ENCODE measurements at regions not wholly inside any gene's neighbourhood (a gene's known extent, or its start where the extent isn't known, plus 50 kb on each side); places are given as distances from the start of the nearest gene placed in this dataset.
"Not testable (repeated sequence)": the region's sequence is repeated elsewhere in the genome, so short reads cannot be mapped to it uniquely, and the experiment has no call there.

DNA sequence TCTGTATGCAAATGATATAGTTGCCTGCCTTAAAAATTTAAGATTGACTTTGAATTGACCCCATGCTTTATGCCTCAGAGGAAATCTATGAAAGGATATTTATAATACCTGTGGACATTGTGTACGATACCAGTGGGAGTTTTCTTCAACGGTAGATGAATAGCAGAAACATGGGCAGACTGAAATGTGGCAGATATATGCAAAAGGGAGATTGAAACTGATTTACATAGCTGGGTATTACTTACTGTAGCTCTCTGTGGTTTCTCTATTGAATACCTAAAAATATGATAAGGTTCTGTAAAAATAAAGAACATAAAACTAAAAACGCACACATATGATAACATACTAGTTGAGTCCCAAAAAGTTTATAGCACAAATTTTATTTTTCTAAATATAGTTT, 345.2 kb upstream of the PCSK5 start:
- DNase-seq = no peak

DNA sequence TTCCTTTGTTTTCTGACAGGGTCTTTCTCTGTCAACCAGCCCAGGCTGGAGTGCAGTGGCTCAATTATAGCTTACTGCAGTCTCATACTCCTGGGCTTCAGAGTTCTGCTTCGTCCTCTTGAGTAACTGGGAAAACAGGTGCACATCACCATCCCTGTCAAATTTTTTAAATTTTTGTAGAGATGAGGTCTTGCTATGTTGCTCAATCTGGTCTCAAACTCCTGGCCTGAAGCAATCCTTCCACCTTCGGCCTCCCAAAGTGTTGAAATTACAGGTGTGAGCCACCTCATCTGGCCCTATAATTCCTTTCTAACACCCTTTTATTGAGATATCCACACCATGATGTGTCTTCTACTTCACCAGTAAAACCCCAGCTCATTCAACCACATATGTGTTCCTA, 341.6 kb upstream of the PCSK5 start:
- DNase-seq = no peak

DNA sequence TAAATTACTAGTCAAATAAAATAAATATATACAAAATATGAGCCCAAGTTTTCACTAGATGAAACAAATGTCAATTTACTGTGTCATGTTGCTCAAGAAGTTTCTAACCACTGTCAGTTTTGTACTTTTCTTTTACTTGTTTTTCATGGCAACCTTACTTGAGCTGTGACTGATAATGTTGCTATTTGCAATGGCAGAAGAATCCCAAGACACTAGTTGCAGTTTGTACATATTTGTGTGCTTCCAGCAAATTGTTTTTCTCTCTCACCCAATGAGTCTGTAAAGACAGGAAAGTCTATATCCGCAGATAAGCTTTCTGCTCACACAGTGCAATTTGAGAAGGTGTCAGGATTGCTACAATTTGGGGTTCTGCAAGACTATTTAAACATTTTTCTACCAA, 338.6 kb upstream of the PCSK5 start:
- DNase-seq = no peak

DNA sequence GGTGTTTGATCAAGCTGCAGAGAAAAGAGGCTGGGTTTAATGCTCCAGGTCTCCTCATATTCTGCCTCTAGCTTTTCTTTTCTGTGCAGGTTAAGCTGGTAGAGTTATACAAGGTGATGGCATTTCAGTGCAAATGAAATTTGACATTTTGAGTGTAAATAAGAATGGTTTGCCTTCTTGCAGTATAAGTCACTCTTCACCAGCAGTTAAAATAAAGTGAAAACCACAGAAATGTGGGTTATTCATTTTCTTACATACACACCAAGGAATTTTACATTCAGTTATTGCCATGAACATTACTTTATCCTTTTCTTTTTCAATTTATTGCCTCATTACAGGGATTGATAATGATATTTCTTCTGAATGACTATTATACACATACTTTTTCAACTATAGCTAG, 337.5 kb upstream of the PCSK5 start:
- no peak for DNase-seq

DNA sequence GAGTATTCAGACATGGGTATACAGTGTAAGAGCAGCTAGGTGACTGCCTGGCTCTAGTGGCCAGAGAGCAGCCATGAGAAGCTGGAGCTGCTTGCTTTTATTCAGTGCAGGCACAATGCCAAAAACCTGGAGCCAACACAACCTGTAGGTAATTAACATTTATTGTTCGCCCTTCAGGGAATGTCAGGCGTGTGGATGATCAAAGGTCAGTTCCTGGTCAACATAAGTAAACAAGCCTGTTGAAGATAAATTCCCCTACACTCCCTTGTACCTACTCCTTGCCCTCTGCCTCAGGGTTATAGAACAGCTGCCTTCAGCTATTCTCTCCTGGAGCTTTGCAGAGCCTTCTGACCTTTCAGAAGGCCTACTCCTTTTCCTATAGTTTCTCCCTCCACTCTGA, 323.7 kb upstream of the PCSK5 start:
- not testable (repeated sequence) for DNase-seq

DNA sequence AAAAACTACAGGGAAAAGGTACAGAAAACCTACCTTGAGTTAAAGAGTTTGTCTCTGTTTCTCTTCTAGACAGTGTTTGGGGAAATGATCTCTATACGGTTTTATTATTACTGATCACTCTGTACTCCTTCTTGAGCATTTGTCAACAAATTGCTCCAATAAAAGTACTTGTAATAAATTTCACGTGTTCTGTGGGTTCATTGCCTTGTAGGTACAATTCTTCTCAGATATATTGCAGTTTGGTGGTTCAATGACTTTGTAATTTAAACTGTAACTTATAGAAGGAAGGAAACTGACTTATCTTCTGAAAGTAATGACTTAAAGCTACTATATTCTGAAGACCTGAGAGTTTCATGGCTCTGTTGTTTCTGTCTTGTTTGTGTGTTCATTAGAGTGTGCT, 319.9 kb upstream of the PCSK5 start:
- DNase-seq = no peak

DNA sequence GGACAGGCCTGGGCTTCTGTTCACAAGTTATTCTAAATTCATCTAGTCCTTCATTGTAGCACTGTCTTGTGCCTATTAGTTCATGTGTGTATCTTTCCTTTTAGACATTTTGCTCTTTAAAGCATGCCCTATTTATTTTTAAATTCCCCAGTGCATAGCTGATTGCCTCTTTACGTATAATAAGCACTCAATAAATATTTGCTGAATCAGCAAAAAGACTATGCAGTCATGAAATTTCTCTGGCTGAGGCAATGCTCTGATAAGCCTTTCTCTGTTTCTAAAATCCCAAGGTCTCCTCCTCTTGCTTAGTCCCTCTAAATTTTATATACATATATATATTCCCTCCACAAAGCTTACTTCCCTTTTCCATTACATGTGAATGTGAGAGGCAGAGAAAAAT, 315.9 kb upstream of the PCSK5 start:
- no peak for DNase-seq

DNA sequence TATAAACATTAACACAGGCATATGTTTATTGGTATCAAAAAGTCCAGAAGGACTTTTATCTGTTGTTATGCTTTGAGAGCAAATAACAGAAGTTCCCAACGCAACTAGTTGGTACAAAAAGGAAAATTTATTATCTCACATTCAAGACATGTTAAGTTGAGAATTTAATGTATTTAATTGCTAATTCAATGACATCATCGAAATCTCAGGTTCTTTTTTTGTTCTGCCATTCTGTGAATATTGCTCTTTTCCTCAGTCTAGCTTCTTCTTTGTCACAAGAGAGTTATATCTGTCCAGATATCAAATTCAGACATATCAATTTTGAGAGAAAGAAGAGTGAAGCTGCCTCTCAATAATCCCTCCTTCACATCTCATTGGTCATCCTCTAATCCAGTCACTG, 307.6 kb upstream of the PCSK5 start:
- no peak for DNase-seq

DNA sequence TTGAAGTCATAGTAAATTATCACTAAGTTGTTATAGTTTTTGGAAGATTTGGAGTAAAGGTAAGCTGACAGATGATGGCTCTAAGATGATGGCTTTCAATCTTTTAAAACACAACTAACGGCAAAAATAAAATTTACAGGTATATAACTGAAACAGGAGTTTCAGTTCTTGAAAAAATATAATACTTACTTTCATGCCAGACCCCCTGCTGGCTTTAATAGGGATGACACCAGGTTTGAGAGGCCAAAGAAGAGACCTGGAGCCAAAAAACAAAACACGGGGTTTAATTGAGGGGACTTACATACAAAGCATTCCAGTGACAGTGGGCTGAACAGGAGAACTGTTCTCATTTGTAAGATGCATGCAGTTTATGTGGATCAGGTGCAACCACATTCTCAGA, 301.7 kb upstream of the PCSK5 start:
- no peak for DNase-seq

DNA sequence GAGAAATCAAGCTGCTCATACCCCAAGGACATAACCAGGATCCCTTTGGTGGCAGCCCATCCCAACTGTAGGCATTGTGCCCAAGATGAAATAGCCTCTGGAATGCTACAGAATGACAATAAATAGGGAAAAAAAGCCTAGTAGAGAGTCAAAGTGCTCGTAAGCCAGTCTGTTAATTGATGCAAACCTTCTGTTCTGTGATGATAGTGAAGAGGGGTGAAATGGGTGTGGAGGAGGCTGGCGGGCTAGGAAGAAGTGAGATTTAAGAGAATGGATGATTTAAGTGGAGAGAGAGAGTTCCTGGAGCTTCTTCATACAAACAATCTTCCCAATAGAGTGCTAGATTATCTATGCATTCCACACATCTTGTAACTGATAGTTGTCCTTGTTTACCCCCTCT, 301.0 kb upstream of the PCSK5 start:
- DNase-seq = no peak

DNA sequence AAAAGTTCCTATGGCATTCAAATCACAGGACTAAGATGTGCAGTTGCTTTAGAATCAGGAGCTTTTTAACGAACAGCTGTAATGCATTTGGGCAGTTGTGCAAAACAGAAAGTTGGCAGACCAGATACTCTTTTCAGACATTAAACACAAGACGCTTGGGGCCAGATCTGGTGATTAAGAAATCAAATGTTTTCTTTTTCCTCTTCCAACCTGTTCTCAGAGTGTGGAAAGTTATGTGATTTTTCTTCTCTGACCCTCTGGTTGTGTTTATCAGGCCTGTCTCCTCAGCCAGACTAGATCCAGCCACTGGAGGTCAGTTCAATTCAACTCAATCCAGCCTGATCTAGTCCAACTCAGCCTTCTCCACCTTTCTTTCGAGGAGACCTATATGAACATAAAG, 298.5 kb upstream of the PCSK5 start:
- DNase-seq = no peak

DNA sequence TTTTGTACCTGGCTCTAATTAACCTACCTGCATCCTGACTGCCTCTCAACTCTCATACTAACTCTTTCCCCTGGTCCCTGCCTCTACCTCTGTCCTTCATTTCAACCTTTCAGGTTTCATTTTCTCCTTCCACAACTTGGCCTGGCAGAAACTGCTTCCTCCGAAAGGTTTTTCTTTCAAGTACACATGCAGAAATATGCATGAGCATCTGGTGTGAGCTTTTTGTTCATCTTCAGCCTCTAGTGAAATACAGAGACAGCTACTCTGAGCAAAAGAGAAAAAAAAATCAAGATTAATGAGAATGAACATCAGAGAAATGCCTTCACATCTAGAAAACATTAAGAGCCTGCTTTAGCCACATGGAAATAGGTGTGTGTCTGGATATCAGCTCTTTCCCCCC, 297.9 kb upstream of the PCSK5 start:
- DNase-seq = no peak

DNA sequence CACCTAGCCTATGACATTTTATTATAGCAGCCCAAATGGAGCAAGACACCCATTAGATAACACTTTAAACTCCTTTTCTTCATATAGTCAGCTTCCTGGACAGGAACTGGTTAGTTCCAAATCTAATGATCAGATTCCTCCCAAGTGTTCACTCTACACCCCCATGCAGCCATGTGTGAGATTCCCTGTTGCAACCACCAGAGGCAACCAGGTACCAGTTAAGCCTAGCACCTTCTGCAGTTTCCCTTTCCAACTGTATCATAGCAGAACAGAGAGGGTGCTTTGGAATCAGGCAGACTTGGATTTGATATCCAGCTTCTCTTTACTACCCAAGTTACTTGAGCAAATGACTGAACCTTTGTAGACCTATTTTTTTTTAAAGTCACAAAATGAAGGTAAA, 296.6 kb upstream of the PCSK5 start:
- DNase-seq = no peak

DNA sequence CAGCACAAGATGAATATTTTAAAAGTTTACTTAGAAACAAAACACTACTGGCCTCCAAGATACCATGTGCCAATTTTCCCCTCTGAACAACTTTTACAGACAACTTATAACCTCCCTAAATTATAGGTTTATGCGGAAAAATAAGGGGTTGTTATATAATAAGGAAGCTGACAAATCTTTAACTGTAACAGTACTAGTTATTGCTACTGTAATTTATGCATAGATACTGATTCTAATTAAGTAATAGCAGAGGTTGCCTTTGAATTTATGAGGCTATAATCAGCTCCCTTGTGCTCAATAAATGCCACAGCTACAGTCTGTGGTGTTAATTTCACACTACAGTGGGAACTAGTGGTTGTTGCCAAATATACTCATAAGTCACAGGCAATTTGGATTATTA, 291.3 kb upstream of the PCSK5 start:
- no peak for DNase-seq

DNA sequence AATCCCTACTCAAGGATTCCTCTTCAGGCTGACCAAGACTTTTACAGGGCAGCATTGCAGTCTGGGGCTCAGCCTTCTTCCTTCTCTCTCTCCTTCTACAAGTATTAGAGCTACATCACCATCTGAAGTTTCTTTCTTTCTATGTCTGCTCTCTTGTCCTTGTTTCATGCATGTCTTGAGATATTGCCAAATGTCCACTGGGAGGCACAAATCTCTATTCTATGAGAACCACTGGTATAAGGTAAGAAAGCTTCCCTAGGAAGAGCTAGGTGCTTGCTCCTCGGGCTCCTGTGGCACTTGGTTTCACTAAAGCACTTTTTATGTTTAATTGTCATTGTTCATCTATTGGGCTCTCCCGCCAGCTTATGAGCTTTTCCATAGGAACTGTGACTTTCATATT, 289.2 kb upstream of the PCSK5 start:
- no peak for DNase-seq

DNA sequence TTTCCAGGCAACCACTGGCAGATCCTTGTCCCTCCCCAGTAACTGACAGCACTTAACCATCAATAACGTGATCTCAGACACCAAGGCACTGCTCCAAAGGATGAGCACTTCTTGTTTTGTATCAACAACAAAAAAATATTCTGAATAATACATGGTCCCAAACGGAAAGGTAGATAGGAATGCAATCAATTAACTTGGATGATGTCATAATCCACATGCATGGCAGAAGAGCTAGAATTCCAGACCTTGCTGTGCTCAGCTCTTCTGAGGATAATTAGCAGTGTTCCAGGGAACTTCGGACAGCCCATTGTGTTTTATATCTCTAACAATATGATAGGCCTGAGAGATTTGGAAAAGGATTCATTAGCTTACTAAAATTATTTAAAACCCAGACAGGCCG, 288.4 kb upstream of the PCSK5 start:
- DNase-seq = no peak

DNA sequence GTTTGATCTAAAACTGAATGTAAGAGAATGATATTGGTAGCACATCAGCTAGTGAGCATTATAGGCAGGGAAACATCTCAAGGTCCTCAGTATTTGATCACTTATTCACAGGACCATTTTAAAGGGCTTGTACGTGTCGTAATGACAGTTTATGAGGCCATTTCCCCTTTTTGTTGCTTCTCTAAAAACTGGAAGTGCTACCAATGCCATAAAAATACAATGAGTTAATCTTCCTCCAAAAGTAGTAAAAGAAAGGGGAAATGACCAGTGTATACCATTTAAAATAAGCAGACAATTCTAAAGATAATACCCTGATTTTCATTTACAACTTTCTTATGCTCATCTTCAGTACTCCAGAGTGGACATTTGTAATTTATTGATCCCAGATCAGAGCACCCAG, 285.8 kb upstream of the PCSK5 start:
- DNase-seq = no peak

DNA sequence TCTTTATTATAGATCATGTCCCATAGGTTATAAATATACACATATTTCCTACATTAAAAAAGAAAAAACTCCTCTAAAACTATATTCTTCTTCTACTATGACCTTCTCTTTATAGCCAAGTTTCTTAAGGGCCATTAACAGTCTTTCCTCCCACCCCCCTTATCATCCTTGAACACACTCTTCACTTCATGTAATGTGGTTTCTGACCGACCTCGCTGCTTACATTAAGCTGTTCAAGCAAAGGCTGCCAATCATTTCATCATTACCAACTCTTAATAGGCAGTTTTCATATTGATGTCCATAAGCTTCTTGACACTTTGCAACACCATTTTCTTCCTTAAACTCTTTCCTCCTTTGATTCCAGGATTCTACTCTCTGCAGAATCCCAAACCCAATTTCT, 283.0 kb upstream of the PCSK5 start:
- DNase-seq = no peak

DNA sequence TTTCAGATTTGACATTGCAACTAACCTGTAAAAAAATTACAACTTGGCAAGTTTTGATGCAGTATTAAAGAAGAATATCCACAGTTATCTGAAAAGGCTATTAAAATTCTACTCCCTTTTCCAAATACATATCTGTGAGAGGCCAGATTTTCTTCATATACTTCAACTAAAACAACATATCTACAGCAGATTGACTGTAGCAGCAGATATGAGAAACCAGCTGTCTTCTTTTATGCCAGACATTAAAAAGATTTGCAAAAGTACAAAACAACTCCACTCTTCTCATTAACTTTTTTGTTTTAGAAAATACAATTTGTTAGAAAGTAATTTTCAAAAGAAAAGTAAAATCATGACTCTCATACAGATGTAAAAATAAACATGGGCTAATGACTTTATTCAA, 281.1 kb upstream of the PCSK5 start:
- DNase-seq = no peak

DNA sequence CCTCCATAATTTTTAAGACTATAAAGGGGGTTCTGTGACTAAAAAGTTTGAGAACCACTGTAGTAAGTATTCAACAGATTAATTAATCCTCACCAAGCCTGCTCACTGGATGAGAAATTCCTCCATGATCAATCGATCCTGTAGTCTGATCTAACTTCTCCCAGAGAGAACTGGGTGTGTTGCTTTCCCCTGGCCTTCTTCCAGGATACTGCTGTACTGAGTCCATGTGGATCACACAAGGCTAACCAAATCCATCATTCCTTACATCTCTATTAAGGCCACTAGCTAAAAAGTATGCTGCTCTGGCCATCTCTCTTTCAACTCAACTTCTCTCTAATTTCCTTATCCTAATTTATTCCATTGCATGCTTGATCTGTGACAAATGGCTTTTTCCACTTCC, 280.2 kb upstream of the PCSK5 start:
- no peak for DNase-seq

DNA sequence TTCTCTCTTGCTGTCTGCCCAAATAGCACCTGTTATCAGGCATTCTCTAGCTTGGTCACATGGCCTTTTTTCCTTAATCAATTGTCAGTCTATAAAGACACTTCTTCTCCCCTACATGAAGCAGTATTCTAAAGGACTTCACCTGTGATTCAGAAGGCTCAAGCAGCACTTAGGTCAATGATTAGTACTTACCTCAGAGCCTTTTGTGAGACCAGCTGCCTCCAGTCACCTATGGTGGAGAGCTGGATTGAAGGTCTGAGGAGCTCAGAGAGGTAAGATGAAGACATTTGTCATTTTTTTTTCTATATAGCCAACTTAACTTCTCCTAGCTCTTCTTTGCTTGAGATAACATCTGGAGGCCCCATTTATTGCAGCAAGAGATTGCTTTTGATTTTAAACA, 278.3 kb upstream of the PCSK5 start:
- peak in 1 of 2 experiments; percentile 14 for DNase-seq

DNA sequence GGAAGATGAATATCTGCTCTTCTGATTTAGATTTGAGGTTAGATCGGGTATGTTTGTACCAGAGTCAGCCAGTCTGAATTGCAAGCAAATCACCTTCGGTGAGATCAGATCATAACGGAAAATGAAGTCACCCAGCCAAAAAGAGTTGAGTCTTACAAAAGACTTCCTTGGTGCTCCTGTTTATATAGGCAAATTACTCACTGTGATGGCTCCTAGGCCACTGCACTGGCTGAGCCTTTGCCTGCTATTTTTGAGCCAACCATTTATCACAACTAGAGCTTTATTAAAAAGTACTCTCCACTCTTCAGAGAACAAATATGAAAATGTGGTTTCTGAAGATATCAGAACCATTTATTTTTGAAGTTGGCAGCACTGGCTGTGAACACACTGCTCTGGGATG, 277.7 kb upstream of the PCSK5 start:
- DNase-seq = no peak

DNA sequence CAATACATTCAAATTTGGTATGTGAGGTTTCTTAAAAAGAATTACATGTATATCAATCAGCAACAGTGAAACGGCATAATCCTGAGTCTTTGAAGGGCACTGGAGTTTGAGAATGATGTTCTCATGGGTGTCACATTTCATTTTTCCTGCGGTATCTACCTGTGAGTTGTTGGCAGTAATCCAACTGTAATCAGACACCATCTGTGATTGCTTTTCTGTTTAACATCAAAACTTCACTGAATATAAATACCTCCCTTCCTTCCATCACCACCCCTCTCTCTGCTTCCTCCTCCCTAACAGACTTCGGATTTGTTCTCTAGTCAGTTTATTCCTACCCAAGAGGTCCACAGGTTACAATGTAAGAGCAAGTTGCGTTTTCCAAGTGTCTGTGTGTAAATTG, 275.2 kb upstream of the PCSK5 start:
- peak; percentile 20 to 48 for DNase-seq

DNA sequence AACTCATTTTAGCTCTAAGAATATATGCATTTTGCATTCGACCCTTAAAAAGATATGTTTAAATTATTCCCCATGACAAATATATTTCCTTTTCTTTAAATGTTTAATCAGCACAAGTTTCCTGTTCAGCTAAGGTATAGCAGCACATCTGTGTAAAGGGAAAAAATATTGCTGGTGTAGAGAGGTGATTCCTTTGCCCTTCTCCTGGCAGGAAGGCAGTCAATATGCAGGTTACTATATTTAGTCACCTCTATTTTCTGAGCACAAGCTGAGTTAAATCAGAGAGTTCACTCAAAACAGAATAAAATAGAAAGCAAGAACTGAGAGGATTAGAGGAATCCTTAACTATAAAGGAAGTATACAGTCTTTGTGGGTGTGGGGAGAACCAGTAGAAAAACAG, 274.4 kb upstream of the PCSK5 start:
- DNase-seq = no peak

DNA sequence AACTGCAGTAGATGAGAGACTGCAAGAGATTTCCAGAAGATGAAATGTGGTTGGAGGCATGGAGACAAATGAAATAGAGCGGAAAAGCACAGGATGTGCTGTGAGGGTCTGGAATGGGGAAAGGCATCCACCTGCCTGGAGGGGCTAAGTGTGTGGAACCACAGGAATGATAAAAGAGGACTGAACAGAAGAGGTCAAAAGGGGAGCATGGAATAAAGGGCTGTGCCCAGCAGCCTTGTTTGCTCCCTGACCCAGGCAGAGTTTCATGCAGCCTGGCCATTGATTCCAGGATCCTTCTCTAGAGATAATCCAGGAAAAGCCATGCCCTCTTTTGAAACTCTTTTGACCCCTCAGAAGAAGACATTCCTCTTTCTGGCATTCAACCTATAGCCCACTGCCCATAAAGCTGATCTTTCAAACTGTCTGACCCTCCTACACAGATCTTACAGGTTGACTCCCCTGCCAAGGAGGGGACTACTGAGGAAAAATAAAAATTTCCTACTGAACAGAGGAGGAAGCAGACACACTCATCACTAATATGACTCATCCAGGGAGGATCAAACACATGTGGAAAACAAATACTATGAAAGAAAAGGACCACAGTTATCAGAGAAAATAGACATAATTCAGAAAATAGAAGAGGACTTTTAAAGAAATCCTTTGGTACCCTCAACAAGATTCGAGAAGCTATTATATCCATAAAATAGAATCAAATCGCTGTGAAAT, 273.5 kb upstream of the PCSK5 start:
- no peak for DNase-seq

DNA sequence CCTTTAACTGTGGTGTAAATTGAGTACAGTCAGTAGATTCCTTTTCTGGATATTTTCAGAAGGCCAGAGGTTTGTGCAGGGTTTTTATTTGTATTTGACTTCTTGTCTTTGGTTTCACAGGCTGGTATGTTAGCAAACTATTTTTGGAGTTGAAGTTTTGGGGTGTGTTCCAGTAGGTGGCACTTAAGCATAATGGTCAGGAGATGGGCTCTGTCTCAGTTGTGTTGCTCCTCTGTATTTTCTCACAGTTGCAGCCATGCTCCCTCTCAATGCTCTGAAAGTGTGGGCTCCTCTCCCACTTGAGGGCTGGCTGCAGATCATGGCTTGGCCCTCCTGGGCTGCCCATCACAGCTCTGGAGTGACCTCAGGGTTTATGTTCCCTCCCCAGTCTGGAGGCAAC, 267.0 kb upstream of the PCSK5 start:
- DNase-seq = no peak

Measured in NCI-H187 (cell line).